Breast epithelium (tissue), 3 donors: ENCODE measurements at regions not wholly inside any gene's neighbourhood (a gene's known extent, or its start where the extent isn't known, plus 50 kb on each side); places are given as distances from the start of the nearest gene placed in this dataset.

Experiments used
- CTCF ChIP-seq, 3 donors: fragments of 450-650 bp; IDR thresholded peaks; one replicate each; pipeline ENCODE4 v1.5.1; 2016 to 2017; ENCODE audit warnings: antibody characterized with exemption in 3 of 3, mild to moderate bottlenecking in 3 of 3, moderate library complexity in 3 of 3
- POLR2A ChIP-seq: fragments of 450-650 bp; IDR thresholded peaks from one replicate; pipeline ENCODE4 v1.6.1; 2016; ENCODE audit warnings: antibody characterized with exemption, mild to moderate bottlenecking, moderate library complexity

GRCh38 chr10:53476650-53477312, 704.2 kb upstream of the MBL2 start:
- TF ChIP-seq CTCF (IDR thresholded peaks at IDR 0.05), result no peak
- TF ChIP-seq POLR2A, result no peak
